Stimulated activated CD4-positive, alpha-beta T cell treated with anti-CD3 and anti-CD28 coated beads, Interleukin-1b, Interleukin-23, amount 100 ng/mL, for 48 hours (primary cell): ENCODE measurements at regions not wholly inside any gene's neighbourhood (a gene's known extent, or its start where the extent isn't known, plus 50 kb on each side); places are given as distances from the start of the nearest gene placed in this dataset.
"Not testable (repeated sequence)": the region's sequence is repeated elsewhere in the genome, so short reads cannot be mapped to it uniquely, and the experiment has no call there.

Source experiments
- DNase-seq: peaks from one replicate; pipeline ENCODE4 v3.0.0-alpha.2; 2020

- no peak for DNase-seq
These were observed 151.8 kb upstream of the SLC27A6 start for GRCh38 chr5:128813317-128814070.

GRCh38 chr5:128815201-128815600 lies 150.1 kb upstream of the SLC27A6 start:
- no peak for DNase-seq

DNA sequence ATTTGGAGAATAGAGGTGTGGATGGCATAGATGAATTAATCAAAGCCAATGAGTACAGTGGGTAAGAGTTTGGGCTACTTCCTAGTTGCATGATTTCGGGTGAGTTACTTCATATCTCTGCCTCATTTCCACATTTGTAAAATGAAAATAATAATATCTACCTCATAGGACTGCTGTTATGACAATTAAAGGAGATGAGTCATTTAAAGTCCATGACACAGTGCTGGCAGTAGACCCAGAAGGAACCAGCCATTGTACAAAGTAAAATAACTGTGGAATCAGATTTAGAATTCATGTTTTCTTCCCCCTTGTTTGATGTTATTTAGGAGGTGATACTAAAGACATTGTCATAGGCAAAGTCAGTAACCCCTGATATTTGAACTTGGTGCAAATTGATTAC lies 139.5 kb upstream of the SLC27A6 start:
- no peak for DNase-seq

- DNase-seq = no peak
These were observed 139.0 kb upstream of the SLC27A6 start for GRCh38 chr5:128826275-128826674.

DNA sequence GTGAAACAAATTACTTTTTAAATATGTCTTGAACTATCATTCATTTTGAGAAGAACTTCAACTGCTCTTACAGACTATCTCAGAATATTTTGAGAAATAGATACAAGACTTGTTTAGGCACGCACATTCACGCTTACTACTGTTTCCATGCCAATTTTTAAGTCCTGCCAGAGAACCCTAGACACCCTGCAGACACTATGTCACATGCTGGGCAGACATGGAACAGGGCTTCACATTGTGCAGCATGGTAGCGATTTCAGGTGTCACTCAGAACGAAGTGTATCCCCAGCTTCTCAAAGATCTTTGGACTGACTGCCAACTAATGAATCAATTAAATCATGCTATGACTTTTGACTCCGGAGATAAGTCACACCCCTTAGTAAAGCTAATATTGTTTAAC lies 128.7 kb upstream of the SLC27A6 start:
- no peak for DNase-seq

DNA sequence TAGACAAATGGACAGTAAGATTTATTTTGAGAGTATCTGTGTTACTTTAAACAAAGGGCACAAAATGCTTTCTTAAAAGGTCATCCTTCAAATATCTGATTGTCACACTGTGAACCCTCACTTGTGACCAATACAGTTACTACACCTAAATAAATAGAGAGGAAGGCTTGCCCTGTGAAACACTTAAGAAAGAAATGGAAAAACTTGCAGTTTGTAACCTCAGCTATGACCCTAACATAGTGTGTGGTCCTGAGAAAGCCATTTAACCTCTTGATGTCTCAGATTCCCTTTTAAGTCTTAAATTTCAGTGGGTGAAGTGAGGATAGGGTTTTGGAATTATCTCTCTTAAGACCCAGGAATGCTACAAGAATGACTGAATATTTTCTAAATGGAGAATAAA lies 126.7 kb upstream of the SLC27A6 start:
- DNase-seq = no peak

GRCh38 chr5:128842241-128842640 lies 123.0 kb upstream of the SLC27A6 start:
- no peak for DNase-seq

GRCh38 chr5:128844354-128844923 lies 120.8 kb upstream of the SLC27A6 start:
- no peak for DNase-seq

GRCh38 chr5:128850049-128850448 lies 115.2 kb upstream of the SLC27A6 start:
- no peak for DNase-seq

DNA sequence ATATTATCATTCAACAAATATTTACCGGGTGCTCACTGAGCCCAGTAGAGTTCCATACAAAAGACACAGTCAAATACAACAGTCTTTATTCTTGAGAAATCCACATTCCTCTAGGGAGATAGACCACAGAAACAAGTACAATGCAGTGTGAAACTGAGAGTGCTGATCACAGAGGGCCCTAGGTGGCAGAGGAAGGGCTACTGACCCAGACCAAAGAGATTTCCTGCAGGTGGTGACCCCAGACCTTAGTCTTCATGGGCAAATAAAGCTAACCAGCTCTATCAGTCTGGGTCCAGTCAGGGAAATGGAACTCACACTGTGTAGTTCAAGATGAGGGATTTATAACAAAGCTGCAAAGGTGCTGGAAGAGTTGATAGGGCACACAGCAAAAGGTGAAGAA lies 110.4 kb upstream of the SLC27A6 start:
- DNase-seq = no peak

GRCh38 chr5:128857076-128857677 lies 108.1 kb upstream of the SLC27A6 start:
- DNase-seq = no peak

DNA sequence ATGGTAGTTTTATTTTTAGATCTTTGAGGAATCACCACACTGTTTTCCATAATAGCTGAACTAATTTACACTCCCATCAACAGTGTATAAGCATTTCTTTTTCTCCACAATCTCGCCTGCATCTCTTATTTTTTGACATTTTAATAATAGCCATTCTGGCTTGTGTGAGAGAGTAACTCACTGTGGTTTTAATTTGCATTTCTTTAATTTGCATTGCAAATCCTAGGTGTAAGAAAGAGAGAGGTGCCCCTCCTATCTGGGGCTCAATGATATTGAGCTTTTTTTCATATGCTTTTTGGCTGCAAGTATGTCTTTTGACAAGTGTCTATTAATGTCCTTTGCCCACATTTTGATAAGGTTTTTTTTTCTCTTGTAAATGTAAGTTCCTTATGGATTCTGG lies 106.3 kb upstream of the SLC27A6 start:
- DNase-seq = no peak

GRCh38 chr5:128861155-128861554 lies 104.1 kb upstream of the SLC27A6 start:
- not testable (repeated sequence) for DNase-seq

DNA sequence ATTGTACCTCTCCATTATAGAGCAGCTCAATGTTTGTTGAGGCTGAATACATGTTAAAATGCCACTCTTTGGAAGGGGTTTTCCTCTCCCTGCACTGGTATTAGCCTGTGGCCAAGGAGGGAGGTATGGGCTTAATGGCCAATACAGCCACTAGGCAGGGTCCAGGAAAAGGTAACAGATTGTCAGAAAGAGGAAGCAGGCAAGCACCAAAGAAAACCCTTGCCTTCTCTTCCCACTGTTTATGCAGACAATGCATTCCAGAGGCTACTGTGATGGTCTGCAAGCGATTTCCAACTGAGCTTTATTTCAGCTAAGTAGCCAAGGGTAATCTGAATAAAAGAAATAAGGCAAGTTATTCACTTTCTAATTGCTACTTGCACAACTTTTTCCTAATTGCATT lies 95.3 kb upstream of the SLC27A6 start:
- no peak for DNase-seq

DNA sequence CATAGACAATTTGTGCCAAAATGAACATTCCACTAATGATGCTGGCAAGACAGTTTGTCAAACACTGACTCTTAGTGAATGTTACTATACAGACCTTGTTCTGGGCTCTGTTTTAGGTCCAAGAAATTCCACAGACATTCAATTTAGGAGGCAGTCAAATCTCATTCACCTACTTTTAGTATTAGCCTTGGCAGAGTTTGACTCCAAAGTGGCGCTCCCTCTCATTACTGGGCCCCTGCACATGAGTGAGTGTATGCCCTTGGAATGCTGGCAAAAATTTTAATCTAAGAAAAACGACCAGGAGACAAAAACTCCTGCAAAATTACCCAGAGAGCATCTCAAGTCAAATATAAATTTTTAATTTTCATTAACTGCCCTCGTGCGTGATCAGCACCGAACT lies 94.9 kb upstream of the SLC27A6 start:
- no peak for DNase-seq

GRCh38 chr5:128870923-128871322 lies 94.4 kb upstream of the SLC27A6 start:
- DNase-seq = no peak

- DNase-seq = no peak
These were observed 88.5 kb upstream of the SLC27A6 start for GRCh38 chr5:128876569-128877382.

DNA sequence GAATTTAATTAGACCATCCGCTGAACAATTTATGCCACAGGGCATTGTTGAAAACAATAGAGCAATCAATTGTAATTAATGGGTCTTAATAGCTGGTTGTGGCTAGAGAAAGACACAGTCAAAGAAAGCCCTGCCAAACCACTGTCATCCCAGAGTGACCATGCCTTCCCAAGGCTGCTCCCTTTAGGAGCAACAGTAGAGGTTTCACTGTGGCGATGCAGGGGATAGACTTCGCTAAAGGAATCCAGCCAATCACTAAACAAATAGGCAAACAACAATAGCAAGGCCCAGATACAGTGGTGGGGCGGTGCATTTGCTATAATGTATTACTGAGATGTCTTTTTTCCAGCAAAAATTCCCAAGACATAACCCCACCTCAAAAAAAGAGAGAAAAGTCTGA lies 87.8 kb upstream of the SLC27A6 start:
- no peak for DNase-seq

DNA sequence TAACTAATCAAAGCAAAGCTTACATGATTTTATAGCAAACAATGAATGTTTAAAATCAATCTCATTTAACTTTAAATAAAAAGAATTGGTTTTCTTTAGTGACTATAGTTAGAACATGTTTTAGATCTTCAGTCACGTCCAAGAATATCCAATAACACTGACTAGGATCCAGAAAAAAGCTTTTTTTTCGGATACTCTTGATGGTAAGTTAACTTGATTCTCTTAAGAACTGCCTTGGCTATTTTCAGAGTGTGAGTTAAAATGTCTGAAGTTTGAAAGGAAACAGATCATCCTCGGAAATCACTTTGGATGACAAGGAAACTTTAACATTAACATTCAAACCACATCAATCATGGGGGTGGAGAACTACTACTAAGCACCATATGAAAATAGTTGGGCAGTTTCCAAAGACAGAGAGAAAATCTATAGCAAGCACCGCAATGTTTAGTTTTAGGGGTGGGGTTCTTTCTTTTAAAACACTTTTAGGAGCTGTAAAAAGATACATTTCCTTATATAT lies 83.7 kb upstream of the SLC27A6 start:
- no peak for DNase-seq

DNA sequence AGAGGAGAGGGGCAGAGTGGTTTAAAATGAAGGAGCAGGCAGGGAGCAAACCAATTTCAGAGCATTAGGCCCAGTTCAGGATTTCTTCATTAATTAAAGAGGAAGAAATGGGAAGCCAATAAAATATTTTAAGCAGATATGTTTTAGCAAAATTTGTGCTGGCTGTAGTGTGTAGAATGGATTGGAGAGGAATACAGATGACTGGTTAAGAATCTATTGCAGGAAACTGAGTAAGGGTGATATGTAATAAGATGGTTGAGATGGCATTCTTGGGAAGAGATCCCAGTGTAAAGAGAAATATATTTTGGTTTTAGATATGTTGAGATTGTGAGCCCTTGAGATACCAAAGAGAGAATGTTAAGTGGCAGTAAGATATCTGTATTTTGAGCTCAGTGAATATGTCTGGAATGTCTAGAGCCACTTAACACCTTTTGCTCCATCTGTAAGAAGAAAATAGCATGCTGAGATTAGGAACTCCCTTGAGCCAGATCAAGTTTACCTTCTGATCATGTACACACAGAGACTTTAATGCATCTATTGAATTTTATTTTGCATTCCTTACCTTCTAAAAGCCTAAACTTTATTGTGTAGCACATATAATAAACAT lies 79.5 kb upstream of the SLC27A6 start:
- no peak for DNase-seq

DNA sequence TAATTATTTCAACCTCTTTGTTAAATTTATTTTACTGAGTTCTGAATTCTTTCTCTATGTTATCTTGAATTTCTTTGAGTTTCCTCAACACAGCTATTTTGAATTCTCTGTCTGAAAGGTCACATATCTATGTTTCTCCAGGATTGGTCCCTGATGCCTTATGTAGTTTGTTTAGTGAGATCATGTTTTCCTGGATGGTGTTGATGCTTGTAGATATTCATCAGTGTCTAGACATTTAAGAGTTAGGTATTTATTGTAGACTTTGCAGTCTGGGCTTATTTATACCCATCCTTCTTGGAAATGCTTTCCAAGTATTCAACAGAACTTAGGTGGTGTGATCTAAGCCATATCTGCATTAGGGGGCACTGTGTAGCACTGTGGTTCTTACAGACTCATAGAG lies 70.2 kb upstream of the SLC27A6 start:
- DNase-seq = no peak

GRCh38 chr5:128896675-128897074 lies 68.6 kb upstream of the SLC27A6 start:
- DNase-seq = no peak

GRCh38 chr5:128903550-128903949 lies 61.7 kb upstream of the SLC27A6 start:
- DNase-seq = no peak
